ENCODE measurements at regions not wholly inside any gene's neighbourhood (a gene's known extent, or its start where the extent isn't known, plus 50 kb on each side); places are given as distances from the start of the nearest gene placed in this dataset.

- peak; percentile 21 for DNase-seq (ENCODE audit: low read depth)
- no peak for TF ChIP-seq CTCF (IDR thresholded peaks at IDR 0.05; ENCODE audit: low read length, missing control alignments)
- H3K4me3 ChIP-seq (replicated peaks; ENCODE audit: low read depth, low read length): no peak overlapping the region
Observed at GRCh38 chr6:76708641-76709331, 636.3 kb upstream of the IMPG1 start.

GRCh38 chr6:76707630-76708029 lies 635.2 kb upstream of the IMPG1 start:
- no peak for DNase-seq (ENCODE audit: low read depth)
- no peak for TF ChIP-seq CTCF (IDR thresholded peaks at IDR 0.05; ENCODE audit: low read length, missing control alignments)
- no peak overlapping the region for H3K4me3 ChIP-seq (replicated peaks; ENCODE audit: low read depth, low read length)

- DNase-seq (ENCODE audit: low read depth): peak; percentile 14
- TF ChIP-seq CTCF (IDR thresholded peaks at IDR 0.05; ENCODE audit: low read length, missing control alignments): no peak
- no peak overlapping the region for H3K4me3 ChIP-seq (replicated peaks; ENCODE audit: low read depth, low read length)
Observed at GRCh38 chr6:76706631-76707030, 634.2 kb upstream of the IMPG1 start.

GRCh38 chr6:76706086-76706485 lies 633.6 kb upstream of the IMPG1 start:
- no peak overlapping the region for H3K4me3 ChIP-seq (replicated peaks; ENCODE audit: low read depth, low read length)
- no peak for TF ChIP-seq CTCF (IDR thresholded peaks at IDR 0.05; ENCODE audit: low read length, missing control alignments)

GRCh38 chr6:76703786-76704185 lies 631.3 kb upstream of the IMPG1 start:
- H3K4me3 ChIP-seq (replicated peaks; ENCODE audit: low read depth, low read length): no peak overlapping the region
- no peak for TF ChIP-seq CTCF (IDR thresholded peaks at IDR 0.05; ENCODE audit: low read length, missing control alignments)
- DNase-seq (ENCODE audit: low read depth): no peak

More at GRCh38 chr6:76706086-76706485, 633.6 kb upstream of the IMPG1 start:
- DNase-seq (ENCODE audit: low read depth): no peak

- no peak for TF ChIP-seq CTCF (IDR thresholded peaks at IDR 0.05; ENCODE audit: low read length, missing control alignments)
Observed at GRCh38 chr6:76703285-76703684, 630.8 kb upstream of the IMPG1 start.

GRCh38 chr6:76702187-76702586 lies 629.7 kb upstream of the IMPG1 start:
- peak; percentile 17 for DNase-seq (ENCODE audit: low read depth)
- TF ChIP-seq CTCF (IDR thresholded peaks at IDR 0.05; ENCODE audit: low read length, missing control alignments): no peak
- no peak overlapping the region for H3K4me3 ChIP-seq (replicated peaks; ENCODE audit: low read depth, low read length)

More at GRCh38 chr6:76703285-76703684, 630.8 kb upstream of the IMPG1 start:
- DNase-seq (ENCODE audit: low read depth): no peak
- no peak overlapping the region for H3K4me3 ChIP-seq (replicated peaks; ENCODE audit: low read depth, low read length)

Measured in fibroblast of pulmonary artery (primary cell).